AG09319 (cell line): ENCODE measurements at regions not wholly inside any gene's neighbourhood (a gene's known extent, or its start where the extent isn't known, plus 50 kb on each side); places are given as distances from the start of the nearest gene placed in this dataset.

Source experiments
- DNase-seq: peaks from one replicate; pipeline ENCODE4 v3.0.0-alpha.2; 2010; ENCODE audit warnings: low read depth; ENCODE audit errors: extremely low read depth
- CTCF ChIP-seq: IDR thresholded peaks from 2 replicates; pipeline ENCODE4 v1.5.1; 2011; ENCODE audit warnings: low read depth, mild to moderate bottlenecking, inconsistent platforms, low read length, moderate library complexity

- no peak for TF ChIP-seq CTCF
- DNase-seq: no peak
These were observed 54.7 kb upstream of the PRDM11 start for GRCh38 chr11:45091563-45092403.

- DNase-seq: no peak
- TF ChIP-seq CTCF: no peak
These were observed 54.0 kb upstream of the PRDM11 start for GRCh38 chr11:45092404-45092785.

- no peak for TF ChIP-seq CTCF
- no peak for DNase-seq
These were observed 53.3 kb upstream of the PRDM11 start for GRCh38 chr11:45092901-45093760.

GRCh38 chr11:45093761-45094455 is 52.5 kb upstream of the PRDM11 start:
- TF ChIP-seq CTCF: no peak

GRCh38 chr11:45094958-45095690 is 51.3 kb upstream of the PRDM11 start:
- DNase-seq: no peak
- no peak for TF ChIP-seq CTCF

More at GRCh38 chr11:45093761-45094455, 52.5 kb upstream of the PRDM11 start:
- DNase-seq: no peak

- DNase-seq: no peak
- TF ChIP-seq CTCF: no peak
These were observed 50.8 kb upstream of the PRDM11 start for GRCh38 chr11:45095691-45096010.
